Skeletal muscle cell (primary cell): ENCODE measurements at regions not wholly inside any gene's neighbourhood (a gene's known extent, or its start where the extent isn't known, plus 50 kb on each side); places are given as distances from the start of the nearest gene placed in this dataset.
"Not testable (repeated sequence)": the region's sequence is repeated elsewhere in the genome, so short reads cannot be mapped to it uniquely, and the experiment has no call there.

ENCODE experiments used
- DNase-seq: peaks from one replicate; pipeline ENCODE4 v3.0.0-alpha.2; 2010; ENCODE audit warnings: low read depth
- H3K4me3 ChIP-seq: 2 replicates; pipeline ENCODE4 v1.5.1; 2011; ENCODE audit warnings: low read depth, mild to moderate bottlenecking, control low read depth, low read length, moderate library complexity

- no peak for DNase-seq
- no peak overlapping the region for H3K4me3 ChIP-seq
These were observed 1164.0 kb upstream of the CELF2 start for GRCh38 chr10:9853405-9854355.

DNA sequence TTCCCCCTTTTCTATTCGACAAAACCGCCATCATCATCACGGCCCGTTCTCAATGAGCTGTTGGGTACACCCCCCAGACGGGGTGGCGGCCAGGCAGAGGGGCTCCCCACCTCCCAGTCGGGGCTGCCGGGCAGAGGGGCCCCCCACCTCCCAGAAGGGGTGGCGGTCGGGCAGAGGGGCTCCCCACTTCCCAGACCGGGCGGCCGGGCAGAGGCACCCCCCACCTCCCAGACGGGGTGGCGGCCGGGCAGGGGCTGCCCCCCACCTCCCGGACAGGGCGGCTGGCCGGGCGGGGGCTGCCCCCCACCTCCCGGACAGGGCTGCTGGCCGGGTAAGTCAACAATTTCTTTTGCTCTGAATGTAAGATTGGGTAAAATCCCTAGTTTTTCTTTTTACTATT is 1162.2 kb upstream of the CELF2 start:
- DNase-seq, H3K4me3 ChIP-seq: not testable (repeated sequence)

GRCh38 chr10:9858816-9859215 is 1158.9 kb upstream of the CELF2 start:
- DNase-seq, result peak; percentile 12
- no peak overlapping the region for H3K4me3 ChIP-seq

GRCh38 chr10:9860045-9860444 is 1157.6 kb upstream of the CELF2 start:
- H3K4me3 ChIP-seq, result no peak overlapping the region
- DNase-seq, result peak; percentile 53

DNA sequence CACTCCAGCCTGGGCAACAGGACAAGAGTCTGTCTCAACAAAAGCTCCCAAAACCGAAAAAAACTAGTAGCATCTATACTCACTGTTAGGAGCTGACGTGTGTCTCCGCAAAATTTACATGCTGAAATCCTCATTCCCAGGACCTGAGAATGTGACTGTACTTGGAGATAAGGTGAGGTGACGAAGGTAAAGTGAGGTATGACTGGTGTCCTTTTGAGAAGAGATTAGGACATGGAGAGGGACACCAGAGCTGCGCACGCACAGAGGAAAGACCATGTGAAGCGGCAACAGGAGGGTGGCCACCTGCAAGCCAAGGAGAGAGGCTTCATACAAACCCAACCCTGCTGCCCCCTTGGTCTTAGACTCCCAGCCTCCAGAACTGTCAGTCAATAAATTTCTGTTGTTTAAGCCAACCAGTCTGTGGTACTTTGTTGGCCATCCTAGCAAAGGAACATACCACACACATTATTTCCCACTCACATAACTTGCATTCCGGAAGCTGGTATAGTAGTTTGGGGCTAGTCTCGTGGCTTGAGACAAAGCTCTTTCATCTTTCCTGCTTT is 1154.0 kb upstream of the CELF2 start:
- no peak overlapping the region for H3K4me3 ChIP-seq
- DNase-seq, result no peak

- H3K4me3 ChIP-seq, result no peak overlapping the region
- DNase-seq, result no peak
These were observed 1149.2 kb upstream of the CELF2 start for GRCh38 chr10:9868499-9868898.

DNA sequence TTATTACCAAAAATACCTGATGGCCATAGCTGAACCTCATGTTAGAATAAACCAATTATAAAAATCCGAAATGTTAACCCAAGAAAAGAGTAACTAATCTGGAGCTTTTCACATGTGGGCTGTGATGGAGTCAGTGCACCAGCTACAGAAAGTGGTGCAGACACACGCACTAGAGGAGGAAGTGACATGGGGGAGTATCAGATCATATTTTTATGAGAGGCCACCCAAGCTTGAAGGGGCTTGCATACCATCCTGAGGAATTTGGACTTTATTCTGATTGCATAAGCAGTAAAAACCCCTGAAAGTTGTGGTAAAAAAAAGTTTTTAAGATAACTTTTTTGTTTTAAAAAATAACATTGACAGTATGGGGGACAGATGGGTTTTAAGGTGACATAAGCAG is 1148.5 kb upstream of the CELF2 start:
- no peak overlapping the region for H3K4me3 ChIP-seq
- no peak for DNase-seq

DNA sequence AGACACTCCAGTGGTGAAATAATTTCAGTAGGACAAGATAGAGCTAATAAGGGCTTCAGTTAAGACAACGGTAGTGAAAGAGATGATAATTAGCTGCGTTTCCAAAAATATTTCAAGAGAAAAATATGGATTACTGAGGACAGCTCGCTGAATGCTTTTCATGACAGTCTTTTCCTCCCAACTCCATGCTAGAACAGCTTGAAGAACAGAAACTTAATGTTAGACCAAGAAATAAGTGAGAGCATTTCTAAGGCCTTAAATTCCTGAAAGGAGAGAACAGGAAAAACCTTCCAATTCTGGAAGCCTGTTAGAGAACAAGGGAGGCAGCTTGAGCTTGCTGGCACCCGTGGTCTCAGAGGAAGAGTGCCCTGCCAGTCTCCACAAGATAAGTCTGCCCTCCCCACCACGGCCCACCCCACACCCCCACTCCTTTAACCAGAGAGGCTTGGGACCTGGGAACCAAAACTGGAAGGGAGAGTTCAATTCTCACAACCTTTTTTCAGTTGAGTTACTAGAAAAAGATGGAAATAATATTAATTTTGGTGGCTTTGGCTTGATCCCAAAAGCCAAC is 1148.0 kb upstream of the CELF2 start:
- DNase-seq, result no peak
- no peak overlapping the region for H3K4me3 ChIP-seq

GRCh38 chr10:9875353-9875752 is 1142.3 kb upstream of the CELF2 start:
- no peak for DNase-seq
- no peak overlapping the region for H3K4me3 ChIP-seq

- no peak for DNase-seq
- no peak overlapping the region for H3K4me3 ChIP-seq
These were observed 1139.7 kb upstream of the CELF2 start for GRCh38 chr10:9877978-9878377.

DNA sequence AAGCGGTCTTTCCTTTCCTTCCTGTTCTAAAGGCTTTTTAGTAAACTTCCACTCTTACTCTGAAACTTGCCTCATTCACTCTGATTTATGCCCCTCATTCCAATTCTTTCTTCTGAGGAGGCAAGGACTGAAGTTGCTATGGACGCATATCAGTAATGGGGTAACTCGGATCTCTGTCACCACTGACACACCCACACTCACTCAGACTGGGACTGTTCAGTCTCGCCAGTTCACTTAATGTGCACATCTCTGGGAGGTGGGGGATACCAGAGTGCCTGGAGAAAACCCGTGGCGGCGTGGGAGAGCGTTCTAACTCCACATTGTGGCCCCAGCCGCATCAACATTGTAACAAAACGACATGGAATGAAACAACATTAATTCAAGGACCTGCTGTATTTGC is 1139.3 kb upstream of the CELF2 start:
- DNase-seq, result no peak
- no peak overlapping the region for H3K4me3 ChIP-seq

DNA sequence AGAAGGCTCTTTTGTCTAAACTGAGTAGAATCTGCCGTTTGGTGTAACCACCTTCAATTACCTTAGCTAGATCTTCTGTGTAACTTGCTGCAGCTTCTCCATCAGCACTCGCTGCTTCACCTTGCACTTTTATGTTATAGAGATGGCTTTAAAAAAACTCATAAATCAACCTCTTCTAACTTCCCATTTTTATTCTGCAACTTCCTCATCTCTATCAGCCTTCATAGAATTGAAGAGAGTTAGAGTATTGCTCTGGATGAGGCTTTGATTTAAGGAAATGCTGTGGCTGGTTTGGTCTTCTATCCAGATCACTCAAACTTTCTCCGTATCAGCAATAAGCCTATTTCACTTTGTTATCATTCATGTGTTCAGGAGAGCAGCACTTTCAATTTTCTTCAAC is 1131.9 kb upstream of the CELF2 start:
- no peak for DNase-seq
- no peak overlapping the region for H3K4me3 ChIP-seq

DNA sequence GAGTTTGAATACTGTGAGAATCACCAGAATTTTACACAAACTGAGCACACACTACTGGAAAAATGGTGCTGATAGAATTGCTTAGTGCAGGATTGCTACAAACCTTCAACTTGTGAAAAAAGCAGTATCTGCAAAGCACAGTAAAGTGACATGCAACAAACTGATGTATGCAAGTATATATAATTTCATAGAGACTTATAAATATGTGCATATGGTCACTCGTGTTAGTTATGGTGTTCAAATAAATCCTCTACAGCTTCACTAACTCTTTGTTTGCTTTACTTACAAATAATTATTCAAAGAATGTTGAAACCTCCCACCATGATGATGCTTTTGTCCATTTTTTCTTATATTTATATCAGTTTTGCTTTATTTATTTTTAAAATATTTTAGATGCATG is 1130.9 kb upstream of the CELF2 start:
- no peak overlapping the region for H3K4me3 ChIP-seq
- DNase-seq, result no peak

DNA sequence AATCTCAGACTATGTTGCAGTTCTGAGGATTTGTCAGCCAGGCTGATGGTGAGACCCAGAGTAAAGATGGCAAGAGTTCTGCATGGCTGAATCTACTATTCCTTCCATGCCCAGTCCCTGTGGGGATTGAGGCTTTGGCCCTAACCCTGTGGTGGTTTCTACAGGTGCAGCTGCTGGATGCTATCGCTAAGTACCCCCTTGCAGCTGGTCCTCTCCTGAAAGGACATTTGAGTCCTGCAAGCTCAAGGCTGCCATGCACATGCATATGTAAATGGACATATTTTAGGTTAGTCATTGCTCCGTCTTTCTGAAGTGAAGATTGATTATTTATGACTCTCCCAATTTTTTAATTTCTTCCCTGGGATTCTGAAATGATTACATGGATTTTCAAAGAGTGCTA is 1122.2 kb upstream of the CELF2 start:
- H3K4me3 ChIP-seq, result no peak overlapping the region
- DNase-seq, result no peak

DNA sequence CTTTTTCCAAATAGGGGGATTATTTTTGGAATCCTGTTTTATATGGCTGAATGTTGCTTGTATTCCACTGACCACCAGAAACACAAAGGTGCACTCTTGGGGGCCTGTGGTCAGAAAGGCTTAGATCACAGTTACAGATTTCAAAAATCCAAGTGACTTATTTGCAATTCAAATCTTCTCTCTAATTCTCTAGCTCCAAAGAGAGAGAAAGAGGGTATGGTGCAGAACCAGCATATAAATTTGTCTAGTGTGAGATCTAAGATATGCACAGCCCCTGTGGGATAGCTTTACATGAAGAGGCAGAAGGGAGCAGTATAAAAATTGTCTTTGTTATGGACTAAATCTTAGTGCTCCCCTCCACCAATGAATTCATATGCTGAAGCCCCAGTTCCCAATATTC is 1121.7 kb upstream of the CELF2 start:
- no peak for DNase-seq
- no peak overlapping the region for H3K4me3 ChIP-seq

GRCh38 chr10:9898633-9899395 is 1118.9 kb upstream of the CELF2 start:
- no peak for DNase-seq
- no peak overlapping the region for H3K4me3 ChIP-seq

DNA sequence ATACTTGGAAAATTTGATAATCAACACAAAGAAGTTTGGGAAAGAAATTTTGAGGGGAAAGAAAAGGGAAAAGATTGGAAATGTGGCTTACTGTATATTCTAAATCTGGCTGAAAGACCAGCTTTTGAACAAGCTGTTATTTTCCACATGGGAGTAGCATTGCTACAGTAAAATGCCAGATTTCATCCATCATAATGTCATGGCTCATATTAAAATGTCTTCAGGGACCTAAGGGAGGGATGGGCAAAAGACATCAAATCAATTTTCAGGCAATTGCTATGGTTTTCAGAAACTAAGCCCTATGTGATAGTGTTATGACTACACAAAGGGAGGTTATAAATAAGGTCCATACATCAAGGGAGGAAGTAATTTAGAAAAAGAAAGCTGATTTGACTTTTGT is 1116.9 kb upstream of the CELF2 start:
- no peak for DNase-seq
- no peak overlapping the region for H3K4me3 ChIP-seq

GRCh38 chr10:9901971-9902370 is 1115.7 kb upstream of the CELF2 start:
- DNase-seq, result no peak
- H3K4me3 ChIP-seq, result no peak overlapping the region

- DNase-seq, result no peak
- H3K4me3 ChIP-seq, result no peak overlapping the region
These were observed 1107.2 kb upstream of the CELF2 start for GRCh38 chr10:9910446-9910845.

- DNase-seq, result no peak
- no peak overlapping the region for H3K4me3 ChIP-seq
These were observed 1106.2 kb upstream of the CELF2 start for GRCh38 chr10:9911488-9911887.
